ENCODE measurements at regions not wholly inside any gene's neighbourhood (a gene's known extent, or its start where the extent isn't known, plus 50 kb on each side); places are given as distances from the start of the nearest gene placed in this dataset.

- TF ChIP-seq POLR2A (IDR thresholded peaks at IDR 0.05) (no peak), CTCF (IDR thresholded peaks at IDR 0.05) (no peak), POLR2AphosphoS5 (IDR thresholded peaks at IDR 0.05) (no peak), EP300 (IDR thresholded peaks at IDR 0.05) (no peak)
These were observed 452.9 kb upstream of the ZNF608 start for GRCh38 chr5:125199373-125199772.

All from sigmoid colon (tissue), 4 donors.